ENCODE measurements at regions not wholly inside any gene's neighbourhood (a gene's known extent, or its start where the extent isn't known, plus 50 kb on each side); places are given as distances from the start of the nearest gene placed in this dataset.

DNA sequence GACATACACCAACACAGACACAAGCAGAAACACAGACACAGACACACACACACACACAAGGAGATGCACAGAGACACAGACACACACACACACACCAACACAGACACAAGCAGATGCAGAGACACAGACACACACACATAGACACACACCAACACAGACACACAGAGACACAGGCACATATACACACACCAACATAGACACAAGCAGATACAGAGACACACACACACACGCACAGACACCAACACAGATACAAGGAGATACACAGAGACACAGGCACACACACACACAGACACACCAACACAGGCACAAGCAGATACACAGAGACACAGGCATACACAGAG lies 347.2 kb upstream of the KLF6 start:
- TF ChIP-seq YY1 (IDR thresholded peaks at IDR 0.05; ENCODE audit: low read depth) (no peak), ZBTB7A (IDR thresholded peaks at IDR 0.05; ENCODE audit: low read depth) (no peak), RAD21 (IDR thresholded peaks at IDR 0.05; ENCODE audit: low read depth) (no peak), TAF1 (IDR thresholded peaks at IDR 0.05; ENCODE audit: low read depth) (no peak), FOXM1 (IDR thresholded peaks at IDR 0.05; ENCODE audit: borderline replicate concordance, low read depth) (no peak), NFIC (IDR thresholded peaks at IDR 0.05) (no peak), CREB1 (IDR thresholded peaks at IDR 0.05; ENCODE audit: low read depth) (no peak), CEBPB (IDR thresholded peaks at IDR 0.05) (no peak)
- TF ChIP-seq, protein P1, sequence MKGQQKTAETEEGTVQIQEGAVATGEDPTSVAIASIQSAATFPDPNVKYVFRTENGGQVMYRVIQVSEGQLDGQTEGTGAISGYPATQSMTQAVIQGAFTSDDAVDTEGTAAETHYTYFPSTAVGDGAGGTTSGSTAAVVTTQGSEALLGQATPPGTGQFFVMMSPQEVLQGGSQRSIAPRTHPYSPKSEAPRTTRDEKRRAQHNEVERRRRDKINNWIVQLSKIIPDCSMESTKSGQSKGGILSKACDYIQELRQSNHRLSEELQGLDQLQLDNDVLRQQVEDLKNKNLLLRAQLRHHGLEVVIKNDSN (IDR thresholded peaks at IDR 0.05) = no peak
- TF ChIP-seq, protein P2, sequence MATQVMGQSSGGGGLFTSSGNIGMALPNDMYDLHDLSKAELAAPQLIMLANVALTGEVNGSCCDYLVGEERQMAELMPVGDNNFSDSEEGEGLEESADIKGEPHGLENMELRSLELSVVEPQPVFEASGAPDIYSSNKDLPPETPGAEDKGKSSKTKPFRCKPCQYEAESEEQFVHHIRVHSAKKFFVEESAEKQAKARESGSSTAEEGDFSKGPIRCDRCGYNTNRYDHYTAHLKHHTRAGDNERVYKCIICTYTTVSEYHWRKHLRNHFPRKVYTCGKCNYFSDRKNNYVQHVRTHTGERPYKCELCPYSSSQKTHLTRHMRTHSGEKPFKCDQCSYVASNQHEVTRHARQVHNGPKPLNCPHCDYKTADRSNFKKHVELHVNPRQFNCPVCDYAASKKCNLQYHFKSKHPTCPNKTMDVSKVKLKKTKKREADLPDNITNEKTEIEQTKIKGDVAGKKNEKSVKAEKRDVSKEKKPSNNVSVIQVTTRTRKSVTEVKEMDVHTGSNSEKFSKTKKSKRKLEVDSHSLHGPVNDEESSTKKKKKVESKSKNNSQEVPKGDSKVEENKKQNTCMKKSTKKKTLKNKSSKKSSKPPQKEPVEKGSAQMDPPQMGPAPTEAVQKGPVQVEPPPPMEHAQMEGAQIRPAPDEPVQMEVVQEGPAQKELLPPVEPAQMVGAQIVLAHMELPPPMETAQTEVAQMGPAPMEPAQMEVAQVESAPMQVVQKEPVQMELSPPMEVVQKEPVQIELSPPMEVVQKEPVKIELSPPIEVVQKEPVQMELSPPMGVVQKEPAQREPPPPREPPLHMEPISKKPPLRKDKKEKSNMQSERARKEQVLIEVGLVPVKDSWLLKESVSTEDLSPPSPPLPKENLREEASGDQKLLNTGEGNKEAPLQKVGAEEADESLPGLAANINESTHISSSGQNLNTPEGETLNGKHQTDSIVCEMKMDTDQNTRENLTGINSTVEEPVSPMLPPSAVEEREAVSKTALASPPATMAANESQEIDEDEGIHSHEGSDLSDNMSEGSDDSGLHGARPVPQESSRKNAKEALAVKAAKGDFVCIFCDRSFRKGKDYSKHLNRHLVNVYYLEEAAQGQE (IDR thresholded peaks at IDR 0.05; ENCODE audit: low read depth) = no peak

Measured in Ishikawa (cell line).